Tibial nerve (tissue), 4 donors: ENCODE measurements at regions not wholly inside any gene's neighbourhood (a gene's known extent, or its start where the extent isn't known, plus 50 kb on each side); places are given as distances from the start of the nearest gene placed in this dataset.

Source experiments
- DNase-seq, 2 donors: peaks; one replicate each; pipeline ENCODE4 v3.0.0-alpha.2; 2019; ENCODE audit warnings: low spot score in 2 of 2
- H3K27ac ChIP-seq, 4 donors: fragments of 200-600 bp; sonication (generic) in 3 of 4; one replicate each; pipeline ENCODE4 v1.5.1; 2017 to 2019; ENCODE audit warnings: mild to moderate bottlenecking in 1 of 4
- H3K27me3 ChIP-seq, 2 donors: fragments of 200-600 bp; sonication (generic) in 1 of 2; one replicate each; pipeline versions ENCODE4 v1.5.1 to v1.6.0; 2017 to 2019
- H3K36me3 ChIP-seq, 3 donors: fragments of 200-600 bp; sonication (generic); one replicate each; pipeline ENCODE4 v1.5.1; 2018 to 2019
- H3K4me1 ChIP-seq, 4 donors: fragments of 200-600 bp; sonication (generic) in 3 of 4; one replicate each; pipeline ENCODE4 v1.5.1; 2017 to 2019
- H3K4me3 ChIP-seq, 4 donors: fragments of 200-600 bp; sonication (generic) in 3 of 4; one replicate each; pipeline ENCODE4 v1.5.1; 2017 to 2019; ENCODE audit warnings: mild to moderate bottlenecking in 1 of 4, moderate library complexity in 1 of 4
- H3K9me3 ChIP-seq, 4 donors: fragments of 200-600 bp; sonication (generic) in 3 of 4; one replicate each; pipeline ENCODE4 v1.5.1; 2017 to 2019
- EP300 ChIP-seq, 2 donors: sonication (generic); formaldehyde crosslinking; IDR thresholded peaks; one replicate each; pipeline ENCODE4 v1.6.1; 2017; ENCODE audit warnings: antibody characterized with exemption in 2 of 2, mild to moderate bottlenecking in 1 of 2
- POLR2A ChIP-seq, 2 donors: fragments of 450-650 bp; IDR thresholded peaks; one replicate each; pipeline ENCODE4 v1.6.1; 2017; ENCODE audit warnings: antibody characterized with exemption in 2 of 2, mild to moderate bottlenecking in 2 of 2, moderate library complexity in 2 of 2
- WGBS, 2 donors: methylation state at CpG; one replicate each; pipeline ENCODE4 v1.1.5; 2018; 5-methylcytosine and 5-hydroxymethylcytosine counted together
- TF ChIP-seq, protein P1 (sequence below), 5 experiments: fragments of 200-600 bp in 3 of 5; fragments of 450-650 bp in 2 of 5; sonication (generic) in 3 of 5; IDR thresholded peaks; one replicate each; pipeline ENCODE4 v1.5.1; 2016 to 2019; ENCODE audit warnings: antibody characterized with exemption in 5 of 5, mild to moderate bottlenecking in 3 of 5, moderate library complexity in 2 of 5

DNA sequence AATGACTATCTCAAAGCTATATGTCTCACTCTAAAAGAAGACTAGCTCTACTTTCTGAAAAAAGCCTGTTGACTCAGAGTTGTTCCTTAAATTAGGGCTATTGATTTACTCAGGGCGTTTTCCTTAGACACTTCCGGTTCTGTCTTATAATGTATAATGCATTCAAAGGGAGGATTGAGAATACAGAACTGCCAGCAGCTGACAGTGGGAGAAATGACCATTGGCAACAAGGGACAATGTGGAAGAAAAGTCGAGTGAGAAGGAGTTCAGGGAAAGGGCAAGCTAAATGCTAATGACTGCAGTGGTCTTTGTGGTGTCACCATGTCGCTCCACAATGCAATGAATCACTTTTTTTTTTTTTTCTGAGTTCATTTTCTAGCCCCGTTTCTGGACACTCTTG is 65.7 kb upstream of the ANKH start:
- Histone ChIP-seq H3K27me3 (no peaks in the 10 kb centered on the region), H3K4me1 (peaks cover 0 to 8% (median 0%) of the 10 kb centered on the region in 4 donors), H3K36me3 (no peaks in the 10 kb centered on the region), H3K4me3 (no peak overlapping the region), H3K27ac (peak overlapping the region in 1 of 4 donors; percentile 13), H3K9me3 (no peaks in the 10 kb centered on the region)
- peak; percentile 41 to 52 for TF ChIP-seq EP300 (IDR thresholded peaks at IDR 0.05)
- TF ChIP-seq, protein P1, sequence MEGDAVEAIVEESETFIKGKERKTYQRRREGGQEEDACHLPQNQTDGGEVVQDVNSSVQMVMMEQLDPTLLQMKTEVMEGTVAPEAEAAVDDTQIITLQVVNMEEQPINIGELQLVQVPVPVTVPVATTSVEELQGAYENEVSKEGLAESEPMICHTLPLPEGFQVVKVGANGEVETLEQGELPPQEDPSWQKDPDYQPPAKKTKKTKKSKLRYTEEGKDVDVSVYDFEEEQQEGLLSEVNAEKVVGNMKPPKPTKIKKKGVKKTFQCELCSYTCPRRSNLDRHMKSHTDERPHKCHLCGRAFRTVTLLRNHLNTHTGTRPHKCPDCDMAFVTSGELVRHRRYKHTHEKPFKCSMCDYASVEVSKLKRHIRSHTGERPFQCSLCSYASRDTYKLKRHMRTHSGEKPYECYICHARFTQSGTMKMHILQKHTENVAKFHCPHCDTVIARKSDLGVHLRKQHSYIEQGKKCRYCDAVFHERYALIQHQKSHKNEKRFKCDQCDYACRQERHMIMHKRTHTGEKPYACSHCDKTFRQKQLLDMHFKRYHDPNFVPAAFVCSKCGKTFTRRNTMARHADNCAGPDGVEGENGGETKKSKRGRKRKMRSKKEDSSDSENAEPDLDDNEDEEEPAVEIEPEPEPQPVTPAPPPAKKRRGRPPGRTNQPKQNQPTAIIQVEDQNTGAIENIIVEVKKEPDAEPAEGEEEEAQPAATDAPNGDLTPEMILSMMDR (IDR thresholded peaks at IDR 0.05) = no peak
- 20 to 25% methylated on average over 5 of the region's 5 CpGs for WGBS, 2 donors
- DNase-seq = peak in 1 of 2 donors; percentile 16

DNA sequence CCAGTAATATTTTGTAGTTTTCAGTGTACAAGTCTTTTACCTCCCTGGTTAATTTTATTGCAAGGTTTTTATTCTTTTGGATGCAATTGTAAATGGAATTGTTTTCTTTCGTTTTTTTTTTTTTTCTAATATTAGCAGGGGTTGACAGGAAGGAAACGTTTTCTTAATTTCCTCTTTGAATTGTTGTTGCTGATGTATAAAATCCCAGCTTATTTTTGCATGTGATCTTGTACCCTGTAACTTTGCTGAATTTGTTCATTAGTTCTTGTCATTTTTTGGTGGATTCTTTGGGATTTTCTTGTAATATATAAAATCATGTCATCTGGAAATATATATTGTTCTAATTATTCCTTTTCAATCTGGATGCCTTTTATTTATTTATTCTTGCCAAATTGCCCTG is 65.0 kb upstream of the ANKH start:
- H3K4me1 ChIP-seq = peaks cover 0 to 8% (median 0%) of the 10 kb centered on the region in 4 donors
- H3K27ac ChIP-seq = peak overlapping the region in 1 of 4 donors; percentile 13
- WGBS, 2 donors = 25 to 45% methylated on average over 2 of the region's 2 CpGs
- no peaks in the 10 kb centered on the region for H3K9me3 ChIP-seq
- no peak for DNase-seq
- no peaks in the 10 kb centered on the region for H3K36me3 ChIP-seq
- TF ChIP-seq POLR2A (IDR thresholded peaks at IDR 0.05) = no peak
- peak in 1 of 2 donors; percentile 50 for TF ChIP-seq EP300 (IDR thresholded peaks at IDR 0.05)
- no peak overlapping the region for H3K4me3 ChIP-seq
- H3K27me3 ChIP-seq = no peaks in the 10 kb centered on the region

DNA sequence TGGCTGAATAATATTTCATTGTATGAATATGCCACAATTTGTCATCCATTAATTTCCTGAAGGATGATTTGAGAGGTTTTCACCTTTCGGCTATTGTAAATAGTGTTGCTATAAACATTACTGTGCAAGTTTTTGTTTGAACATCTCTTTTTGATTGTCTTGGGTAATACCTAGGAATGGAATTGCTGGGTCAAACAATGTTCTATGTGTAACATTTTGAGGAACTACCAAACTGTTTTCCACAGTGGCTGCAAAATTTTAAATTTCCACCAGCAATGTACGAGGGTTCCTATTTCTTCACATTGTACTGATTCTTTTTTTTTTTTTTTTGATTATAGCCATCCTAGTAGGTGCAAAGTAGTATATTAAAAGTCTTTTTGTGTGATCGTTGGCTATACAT is 63.8 kb upstream of the ANKH start:
- Histone ChIP-seq H3K27me3 (no peaks in the 10 kb centered on the region), H3K27ac (no peak overlapping the region), H3K4me3 (no peak overlapping the region), H3K9me3 (no peaks in the 10 kb centered on the region), H3K4me1 (peaks cover 0 to 8% (median 0%) of the 10 kb centered on the region in 4 donors), H3K36me3 (no peaks in the 10 kb centered on the region)
- DNase-seq = no peak
- no peak for TF ChIP-seq POLR2A (IDR thresholded peaks at IDR 0.05)
- TF ChIP-seq EP300 (IDR thresholded peaks at IDR 0.05) = peak in 1 of 2 donors; percentile 56
- WGBS, 2 donors = 84 to 90% methylated on average over 3 of the region's 3 CpGs

DNA sequence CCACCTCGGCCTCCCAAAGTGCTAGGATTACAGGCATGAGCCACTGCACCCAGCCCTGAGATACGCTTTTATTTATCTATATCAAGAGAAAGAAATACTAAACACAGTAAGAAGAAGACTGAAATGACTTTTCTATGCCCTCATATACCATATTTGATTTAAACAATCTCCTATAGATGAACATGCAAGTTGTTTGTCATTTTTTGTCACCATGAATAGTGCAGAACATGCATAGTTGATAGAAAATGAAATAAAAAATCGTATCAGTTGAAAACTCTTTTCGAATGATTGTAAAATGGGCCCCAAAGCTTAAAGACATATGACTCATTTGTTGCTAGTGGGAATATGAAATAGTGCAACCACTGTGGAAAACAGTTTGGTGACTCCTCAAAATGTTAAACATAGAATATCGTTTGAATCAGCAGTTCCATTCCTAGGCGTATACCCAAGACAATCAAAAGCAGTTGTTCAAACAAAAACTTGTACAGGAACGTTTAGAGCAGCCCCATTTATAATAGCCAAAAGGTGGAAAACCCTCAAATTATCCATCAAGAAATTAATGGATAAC is 61.4 kb upstream of the ANKH start:
- 73 to 82% methylated on average over 7 of the region's 7 CpGs for WGBS, 2 donors
- H3K4me3 ChIP-seq = no peak overlapping the region
- no peak for TF ChIP-seq EP300 (IDR thresholded peaks at IDR 0.05)
- TF ChIP-seq POLR2A (IDR thresholded peaks at IDR 0.05) = no peak
- TF ChIP-seq, protein P1 (IDR thresholded peaks at IDR 0.05) = no peak

DNA sequence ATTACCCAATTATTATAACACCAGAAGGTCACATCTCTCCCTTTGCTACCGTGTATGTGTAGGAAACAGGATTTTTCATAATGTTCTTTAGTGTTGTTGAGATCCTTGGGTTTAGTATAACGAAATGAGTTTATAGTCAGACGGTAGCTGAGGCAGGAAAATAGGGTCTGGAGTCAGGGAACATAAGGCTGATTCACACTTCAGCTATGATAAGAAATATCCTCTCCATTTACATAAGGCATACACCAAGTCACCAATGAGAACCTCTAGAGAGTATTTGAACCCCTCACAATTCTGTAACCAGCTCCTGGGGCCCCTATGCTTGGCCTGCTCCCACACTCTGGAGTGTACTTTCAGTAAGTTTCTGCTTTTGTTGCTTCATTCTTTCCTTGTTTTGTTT is 58.9 kb upstream of the ANKH start:
- TF ChIP-seq, protein P1 (IDR thresholded peaks at IDR 0.05) = no peak
- no peak for TF ChIP-seq POLR2A (IDR thresholded peaks at IDR 0.05)
- TF ChIP-seq EP300 (IDR thresholded peaks at IDR 0.05) = no peak
- no peak for DNase-seq
- Histone ChIP-seq H3K36me3 (no peaks in the 10 kb centered on the region), H3K4me3 (no peak overlapping the region), H3K27ac (no peak overlapping the region), H3K9me3 (no peaks in the 10 kb centered on the region), H3K4me1 (peaks cover 0 to 9% (median 2%) of the 10 kb centered on the region in 4 donors), H3K27me3 (no peaks in the 10 kb centered on the region)
- WGBS, 2 donors = 72 to 80% methylated on average over 3 of the region's 3 CpGs

More for the DNA sequence above, 61.4 kb upstream of the ANKH start:
- Histone ChIP-seq H3K4me1 (peaks cover 0 to 8% (median 0%) of the 10 kb centered on the region in 4 donors), H3K9me3 (no peaks in the 10 kb centered on the region), H3K27me3 (no peaks in the 10 kb centered on the region), H3K36me3 (no peaks in the 10 kb centered on the region), H3K27ac (no peak overlapping the region)
- no peak for DNase-seq

DNA sequence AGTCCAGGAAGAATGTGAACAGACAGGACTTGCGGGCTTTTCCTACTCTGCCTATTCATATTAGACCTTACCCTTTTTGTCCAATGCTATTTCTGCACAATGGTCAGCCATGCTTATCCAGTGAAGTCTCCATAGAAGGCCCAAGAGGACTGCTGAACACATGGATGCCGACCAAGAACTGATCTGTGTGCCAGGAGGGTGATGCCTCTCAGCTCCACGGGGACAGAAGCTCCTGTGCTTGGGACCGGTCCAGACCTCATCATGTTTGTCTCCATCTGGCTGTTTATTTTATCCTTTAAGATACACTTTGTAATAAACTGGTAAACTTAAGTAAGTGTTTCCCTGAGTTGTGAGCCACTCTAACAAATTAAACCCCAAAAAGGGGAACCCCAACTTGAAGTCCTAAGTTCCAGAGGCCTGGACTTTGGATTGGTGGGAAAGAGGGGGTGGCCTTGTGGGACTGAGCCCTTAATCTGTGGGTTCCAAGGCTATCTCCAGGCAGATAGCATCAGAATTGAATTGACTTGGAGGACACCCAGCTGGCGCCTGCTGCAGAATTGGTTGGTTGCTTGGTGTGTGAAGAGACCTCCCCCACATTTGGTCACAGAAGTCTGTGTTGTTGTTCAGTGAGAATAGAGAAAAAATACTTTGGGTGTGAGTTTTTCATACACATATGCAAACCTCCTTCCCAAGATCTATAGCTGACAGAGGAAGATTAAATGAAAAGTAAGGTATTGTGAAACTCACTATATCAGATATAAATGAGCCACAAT is 57.9 kb upstream of the ANKH start:
- Histone ChIP-seq H3K27ac (no peak overlapping the region), H3K4me1 (peaks cover 0 to 10% (median 2%) of the 10 kb centered on the region in 4 donors), H3K27me3 (no peaks in the 10 kb centered on the region), H3K9me3 (no peaks in the 10 kb centered on the region), H3K4me3 (no peak overlapping the region), H3K36me3 (no peaks in the 10 kb centered on the region)
- no peak for TF ChIP-seq EP300 (IDR thresholded peaks at IDR 0.05)
- TF ChIP-seq POLR2A (IDR thresholded peaks at IDR 0.05) = no peak
- WGBS, 2 donors = 74 to 85% methylated on average over 5 of the region's 5 CpGs
- no peak for DNase-seq
